ENCODE measurements at regions not wholly inside any gene's neighbourhood (a gene's known extent, or its start where the extent isn't known, plus 50 kb on each side); places are given as distances from the start of the nearest gene placed in this dataset.

GRCh38 chr9:129270903-129271431 lies 92.9 kb upstream of the IER5L start:
- TF ChIP-seq CTCF (conservative IDR thresholded peaks at IDR 0.05): no peak
- no peak for TF ChIP-seq EZH2 (IDR thresholded peaks at IDR 0.05; ENCODE audit: low read depth)
